NCI-H2227 (cell line): ENCODE measurements at regions not wholly inside any gene's neighbourhood (a gene's known extent, or its start where the extent isn't known, plus 50 kb on each side); places are given as distances from the start of the nearest gene placed in this dataset.
"Not testable (repeated sequence)": the region's sequence is repeated elsewhere in the genome, so short reads cannot be mapped to it uniquely, and the experiment has no call there.

Experiments used
- DNase-seq: peaks from one replicate; lab custom pipeline; 2025; ENCODE audit not compliant: unreplicated experiment; lab: John Stamatoyannopoulos, UW

- no peak for DNase-seq
These were observed 247.2 kb downstream of the GJA1 start for GRCh38 chr6:121682666-121683065.

GRCh38 chr6:121685806-121686205 lies 250.4 kb downstream of the GJA1 start:
- DNase-seq = not testable (repeated sequence)

GRCh38 chr6:121686611-121687023 lies 251.2 kb downstream of the GJA1 start:
- DNase-seq = peak; percentile 70

DNA sequence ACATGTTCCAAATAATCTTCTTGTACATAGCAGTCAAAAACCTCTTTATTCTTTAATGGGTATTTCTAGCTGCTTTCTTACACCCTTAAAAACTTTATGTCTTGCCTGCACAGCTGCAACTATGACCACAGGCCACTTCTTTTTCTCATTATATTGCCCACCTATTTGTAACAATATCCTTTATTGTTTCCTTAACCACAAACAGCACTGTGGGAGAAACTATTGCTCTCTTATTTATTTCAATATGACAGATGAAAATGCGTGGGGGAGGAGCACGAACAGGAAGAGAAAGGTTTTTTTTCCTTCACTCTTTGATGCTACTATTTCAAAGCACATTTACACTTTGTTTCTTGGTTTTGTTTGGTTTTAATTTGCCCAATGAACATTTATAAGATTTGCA lies 253.5 kb downstream of the GJA1 start:
- no peak for DNase-seq

GRCh38 chr6:121691126-121691551 lies 255.7 kb downstream of the GJA1 start:
- DNase-seq = no peak

DNA sequence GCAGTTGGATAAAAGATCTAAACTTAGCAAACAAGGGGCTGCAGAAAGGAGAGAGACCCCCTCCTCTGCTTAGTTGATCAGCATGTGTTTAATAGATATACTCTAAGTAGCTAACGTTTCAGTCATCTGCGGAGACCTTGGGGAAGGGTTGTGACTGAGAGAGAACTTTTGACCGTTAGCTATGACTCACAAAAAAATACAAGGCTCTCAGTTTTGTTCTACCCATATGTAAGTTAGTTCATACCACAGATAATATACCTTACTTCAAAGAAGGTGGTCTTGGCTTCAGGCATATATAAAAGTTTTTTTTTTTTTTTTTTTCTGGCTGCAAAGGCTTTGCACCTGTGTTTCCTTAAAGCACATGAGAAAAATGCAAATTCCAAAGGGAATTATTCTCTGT lies 258.9 kb downstream of the GJA1 start:
- no peak for DNase-seq

- DNase-seq = no peak
These were observed 259.4 kb downstream of the GJA1 start for GRCh38 chr6:121694801-121695251.

- DNase-seq = no peak
These were observed 259.9 kb downstream of the GJA1 start for GRCh38 chr6:121695329-121695728.

- DNase-seq = no peak
These were observed 262.5 kb downstream of the GJA1 start for GRCh38 chr6:121697921-121698320.

- DNase-seq = no peak
These were observed 263.2 kb downstream of the GJA1 start for GRCh38 chr6:121698617-121699016.

DNA sequence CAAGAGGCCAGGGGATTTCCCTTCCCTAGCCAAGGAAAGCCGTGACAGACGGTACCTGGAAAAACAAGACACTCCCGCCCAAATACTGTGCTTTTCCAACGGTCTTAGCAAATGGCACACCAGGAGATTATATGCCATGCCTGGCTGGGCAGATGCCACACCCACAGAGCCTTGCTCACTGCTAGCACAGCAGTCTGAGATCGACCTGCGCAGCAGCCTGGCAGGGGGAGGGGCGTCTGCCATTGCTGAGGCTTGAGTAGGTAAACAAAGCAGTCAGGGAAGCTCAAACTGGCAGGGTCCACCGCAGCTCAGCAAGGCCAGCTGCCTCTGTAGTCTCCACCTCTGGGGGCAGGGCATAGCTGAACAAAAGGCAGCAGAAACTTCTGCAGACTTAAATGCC lies 267.7 kb downstream of the GJA1 start:
- not testable (repeated sequence) for DNase-seq

- no peak for DNase-seq
These were observed 276.0 kb downstream of the GJA1 start for GRCh38 chr6:121711472-121711871.

DNA sequence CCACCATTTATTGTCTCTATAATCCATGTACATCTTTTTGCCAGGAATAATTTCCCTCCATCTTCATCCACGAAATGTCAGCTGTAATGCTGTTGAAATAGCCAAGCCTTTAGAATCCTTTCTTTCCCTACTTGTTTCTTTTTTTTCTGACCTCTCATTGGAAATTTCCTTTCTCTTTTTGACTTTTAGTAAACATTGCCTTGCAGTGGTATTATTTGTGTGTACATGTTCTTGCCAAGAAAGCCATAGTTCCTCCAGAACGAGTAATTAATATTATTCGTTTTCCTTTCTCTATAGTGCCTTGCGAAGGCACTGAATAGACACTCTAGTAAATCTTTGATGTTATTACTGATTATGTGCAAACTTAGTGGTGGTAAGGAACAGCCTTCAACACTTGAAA lies 282.2 kb downstream of the GJA1 start:
- DNase-seq = no peak

DNA sequence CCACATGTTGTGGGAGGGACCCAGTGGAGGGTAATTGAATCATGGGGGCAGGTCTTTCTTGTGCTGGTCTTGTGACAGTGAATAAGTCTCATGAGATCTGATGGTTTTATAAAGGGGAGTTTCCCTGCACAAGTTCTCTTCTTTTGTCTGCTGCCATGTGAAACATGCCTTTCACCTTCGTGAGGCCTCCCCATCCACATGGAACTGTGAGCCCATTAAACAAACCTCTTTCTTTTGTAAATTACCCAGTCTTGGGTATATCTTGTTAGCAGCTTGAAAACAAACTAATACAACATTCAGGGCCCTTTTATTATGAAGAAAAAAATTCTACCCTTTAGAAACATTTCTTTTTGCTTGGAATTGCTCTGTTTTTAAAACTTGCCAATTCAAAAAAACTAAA lies 285.4 kb downstream of the GJA1 start:
- DNase-seq = not testable (repeated sequence)

- DNase-seq = no peak
These were observed 288.2 kb downstream of the GJA1 start for GRCh38 chr6:121723623-121724022.

- no peak for DNase-seq
These were observed 289.1 kb downstream of the GJA1 start for GRCh38 chr6:121724576-121724975.

GRCh38 chr6:121726596-121726995 lies 291.1 kb downstream of the GJA1 start:
- no peak for DNase-seq

DNA sequence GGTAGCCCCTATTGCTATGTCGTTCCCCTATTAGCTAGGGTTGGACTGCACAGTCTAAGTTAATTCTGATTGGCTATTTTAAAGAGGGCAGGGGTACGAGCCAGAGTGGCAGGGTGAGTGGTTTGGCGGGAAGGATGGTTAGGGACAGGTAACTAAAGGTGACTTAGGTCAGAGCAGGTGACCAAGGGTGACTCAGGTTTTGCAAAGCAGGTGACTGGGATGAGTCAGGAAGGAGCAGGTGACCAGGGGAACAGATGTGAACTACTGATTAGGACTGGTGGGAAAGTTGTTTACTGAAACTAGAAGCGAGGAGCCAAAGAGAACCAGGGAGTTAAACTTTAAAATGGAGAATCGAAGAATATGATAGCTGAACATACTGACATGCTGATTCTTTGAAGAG lies 295.2 kb downstream of the GJA1 start:
- DNase-seq = no peak

DNA sequence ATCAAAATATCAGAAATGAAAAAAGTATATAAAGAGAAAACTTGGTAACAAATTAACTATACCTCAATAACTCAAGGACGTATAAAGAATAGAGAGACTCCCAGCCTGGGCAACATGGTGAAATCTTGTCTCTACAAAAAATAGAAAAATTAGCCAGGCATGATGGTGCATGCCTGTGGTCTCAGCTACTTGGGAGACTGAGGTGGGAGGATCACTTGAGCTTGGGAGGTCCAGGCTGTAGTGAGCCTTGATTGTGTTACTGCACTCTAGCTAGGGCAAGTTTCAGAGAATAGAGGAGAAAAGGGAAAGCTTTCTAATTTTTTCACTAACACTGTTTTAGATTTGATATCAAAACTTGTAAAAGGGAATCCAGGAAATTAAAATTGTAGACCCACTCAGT lies 295.9 kb downstream of the GJA1 start:
- DNase-seq = no peak

DNA sequence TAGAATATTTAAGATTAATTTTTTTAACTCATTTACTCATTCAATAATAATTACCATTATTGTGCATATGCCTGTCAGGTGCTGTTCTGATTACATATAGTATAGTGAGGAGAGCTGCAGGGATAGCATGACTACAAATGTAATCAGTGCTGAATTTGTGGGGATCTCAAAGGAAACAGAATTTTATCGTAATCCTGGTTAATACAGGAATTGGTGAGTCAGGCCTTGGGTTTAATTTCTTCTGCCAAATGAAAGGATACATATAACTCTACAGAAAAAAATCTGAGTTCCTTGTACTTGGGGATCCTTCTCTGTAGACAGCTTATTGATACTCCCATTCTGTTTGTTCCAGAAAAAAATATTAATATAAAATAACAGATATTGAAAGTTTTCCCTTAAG lies 297.2 kb downstream of the GJA1 start:
- no peak for DNase-seq

- no peak for DNase-seq
These were observed 297.8 kb downstream of the GJA1 start for GRCh38 chr6:121733234-121733633.

- DNase-seq = not testable (repeated sequence)
These were observed 304.7 kb downstream of the GJA1 start for GRCh38 chr6:121740188-121740587.

- no peak for DNase-seq
These were observed 308.2 kb downstream of the GJA1 start for GRCh38 chr6:121743691-121744090.

- no peak for DNase-seq
These were observed 312.9 kb downstream of the GJA1 start for GRCh38 chr6:121748376-121748775.
